Fibroblast of lung (primary cell): ENCODE measurements at regions not wholly inside any gene's neighbourhood (a gene's known extent, or its start where the extent isn't known, plus 50 kb on each side); places are given as distances from the start of the nearest gene placed in this dataset.

Experiments used
- DNase-seq, 2 donors: peaks; one replicate each; pipeline versions ENCODE4 v3.0.0 to v3.0.0-alpha.2; 2010; ENCODE audit warnings: low read depth in 2 of 2
- H2AFZ ChIP-seq: 2 replicates; pipeline ENCODE4 v1.5.1; 2012; ENCODE audit warnings: low read length, control low read depth, inconsistent platforms
- H3K27ac ChIP-seq: 2 replicates; pipeline ENCODE4 v1.5.1; 2011; ENCODE audit warnings: low read length, control low read depth; ENCODE audit not compliant: insufficient read depth
- H3K27me3 ChIP-seq: 2 replicates; pipeline ENCODE4 v1.5.1; 2011; ENCODE audit warnings: mild to moderate bottlenecking, low read length; ENCODE audit not compliant: control insufficient read depth, insufficient read depth
- H3K36me3 ChIP-seq: 2 replicates; pipeline ENCODE4 v1.5.1; 2011; ENCODE audit warnings: low read length; ENCODE audit not compliant: control insufficient read depth, insufficient read depth
- H3K4me1 ChIP-seq: 2 replicates; pipeline ENCODE4 v1.5.1; 2011; ENCODE audit warnings: low read length; ENCODE audit not compliant: control insufficient read depth, insufficient read depth; ENCODE audit errors: extremely low read depth
- H3K4me2 ChIP-seq: 2 replicates; pipeline ENCODE4 v1.5.1; 2011; ENCODE audit warnings: low read length, control low read depth; ENCODE audit not compliant: insufficient read depth; ENCODE audit errors: extremely low read depth
- H3K4me3 ChIP-seq, 4 experiments: fragments of 200-600 bp in 1 of 4; sonication (generic) in 1 of 4; replicated peaks in 1 of 4; 2 replicates each; pipeline ENCODE4 v1.5.1; 2011 to 2016; ENCODE audit warnings: low read length in 4 of 4, low read depth in 3 of 4, mild to moderate bottlenecking in 3 of 4, control low read depth in 2 of 4, inconsistent platforms in 1 of 4, mixed read lengths in 1 of 4; ENCODE audit not compliant: insufficient read depth in 1 of 4; ENCODE audit errors: control extremely low read depth in 1 of 4
- H3K79me2 ChIP-seq: 2 replicates; pipeline ENCODE4 v1.5.1; 2012; ENCODE audit warnings: mild to moderate bottlenecking, low read length, inconsistent platforms; ENCODE audit not compliant: control insufficient read depth, insufficient read depth
- H3K9ac ChIP-seq: 2 replicates; pipeline ENCODE4 v1.5.1; 2011; ENCODE audit warnings: mild to moderate bottlenecking, low read length, control low read depth; ENCODE audit not compliant: insufficient read depth
- H3K9me3 ChIP-seq: 2 replicates; pipeline ENCODE4 v1.5.1; 2012; ENCODE audit warnings: low read depth, low read length; ENCODE audit not compliant: control insufficient read depth, insufficient read depth
- H4K20me1 ChIP-seq: 2 replicates; pipeline ENCODE4 v1.5.1; 2011; ENCODE audit warnings: low read length; ENCODE audit not compliant: control insufficient read depth, insufficient read depth; ENCODE audit errors: extremely low read depth
- CTCF ChIP-seq, 2 donors: IDR thresholded peaks in 1 of 2; conservative IDR thresholded peaks in 1 of 2; 1 replicate in 1 of 2; 2 replicates in 1 of 2; pipeline ENCODE4 v1.5.1; 2011 to 2012; ENCODE audit warnings: low read length in 2 of 2, control low read depth in 1 of 2, inconsistent platforms in 1 of 2, low read depth in 1 of 2, mild to moderate bottlenecking in 1 of 2
- EZH2 ChIP-seq: IDR thresholded peaks from 2 replicates; pipeline ENCODE4 v1.5.1; 2012; ENCODE audit warnings: low read length, control low read depth, mild to moderate bottlenecking; ENCODE audit errors: missing control alignments

- Histone ChIP-seq H3K4me3 (no peak overlapping the region), H3K79me2 (no peaks in the 10 kb centered on the region), H3K9me3 (no peaks in the 10 kb centered on the region), H2AFZ (no peak overlapping the region), H3K4me2 (no peak overlapping the region), H3K4me1 (no peaks in the 10 kb centered on the region), H3K36me3 (no peaks in the 10 kb centered on the region), H3K9ac (no peak overlapping the region), H3K27me3 (no peaks in the 10 kb centered on the region), H4K20me1 (no peaks in the 10 kb centered on the region), H3K27ac (no peak overlapping the region)
- DNase-seq: no peak
- TF ChIP-seq CTCF (conservative IDR thresholded peaks at IDR 0.05 in 1 of 2, IDR thresholded peaks at IDR 0.05 in 1 of 2; ENCODE audit: low read depth in 1 of 2, low read length in 2 of 2) (no peak), EZH2 (no peak)
Measured at GRCh38 chr5:166377756-166378155, 1913.7 kb upstream of the WWC1 start.

GRCh38 chr5:166379517-166379916 is 1911.9 kb upstream of the WWC1 start:
- DNase-seq: no peak
- Histone ChIP-seq H3K79me2 (no peaks in the 10 kb centered on the region), H3K36me3 (no peaks in the 10 kb centered on the region), H3K27ac (no peak overlapping the region), H3K9ac (no peak overlapping the region), H3K4me1 (no peaks in the 10 kb centered on the region), H3K4me2 (no peak overlapping the region), H4K20me1 (no peaks in the 10 kb centered on the region), H3K4me3 (no peak overlapping the region), H2AFZ (no peak overlapping the region), H3K9me3 (no peaks in the 10 kb centered on the region), H3K27me3 (no peaks in the 10 kb centered on the region)
- TF ChIP-seq CTCF (conservative IDR thresholded peaks at IDR 0.05 in 1 of 2, IDR thresholded peaks at IDR 0.05 in 1 of 2; ENCODE audit: low read depth in 1 of 2, low read length in 2 of 2) (no peak), EZH2 (no peak)

- Histone ChIP-seq H3K4me3 (no peak overlapping the region), H3K27ac (no peak overlapping the region), H3K9me3 (no peaks in the 10 kb centered on the region), H3K4me2 (no peak overlapping the region), H3K27me3 (no peaks in the 10 kb centered on the region), H3K79me2 (no peaks in the 10 kb centered on the region), H2AFZ (no peak overlapping the region), H3K9ac (no peak overlapping the region), H3K4me1 (no peaks in the 10 kb centered on the region), H4K20me1 (no peaks in the 10 kb centered on the region), H3K36me3 (no peaks in the 10 kb centered on the region)
- no peak for TF ChIP-seq EZH2
- no peak for TF ChIP-seq CTCF (conservative IDR thresholded peaks at IDR 0.05 in 1 of 2, IDR thresholded peaks at IDR 0.05 in 1 of 2; ENCODE audit: low read depth in 1 of 2, low read length in 2 of 2)
- no peak for DNase-seq
Measured at GRCh38 chr5:166382031-166382430, 1909.4 kb upstream of the WWC1 start.
